SU-DHL-6 (cell line): ENCODE measurements at regions not wholly inside any gene's neighbourhood (a gene's known extent, or its start where the extent isn't known, plus 50 kb on each side); places are given as distances from the start of the nearest gene placed in this dataset.

Source experiments
- H2AFZ ChIP-seq: fragments of 200-600 bp; sonication (generic); 2 replicates; pipeline ENCODE4 v1.6.1; 2014; ENCODE audit warnings: low read depth, mild to moderate bottlenecking, moderate library complexity, mixed read lengths, antibody characterized with exemption, low read length; ENCODE audit not compliant: severe bottlenecking
- H3F3A ChIP-seq: fragments of 200-600 bp; shearing (Covaris generic); 2 replicates; pipeline ENCODE4 v1.6.0; 2016; ENCODE audit warnings: antibody characterized with exemption, mild to moderate bottlenecking; ENCODE audit not compliant: insufficient read depth
- H3K27ac ChIP-seq: fragments of 200-600 bp; sonication (generic); 2 replicates; pipeline ENCODE4 v1.5.1; 2016; ENCODE audit warnings: low read depth, mild to moderate bottlenecking, low read length, moderate library complexity, mixed read lengths
- H3K27me3 ChIP-seq: fragments of 200-600 bp; sonication (generic), shearing (Covaris generic); 2 replicates; pipeline ENCODE4 v1.6.0; 2014; ENCODE audit warnings: mild to moderate bottlenecking, low read length
- H3K36me3 ChIP-seq: fragments of 200-600 bp; sonication (generic); 2 replicates; pipeline ENCODE4 v1.6.1; 2014; ENCODE audit warnings: mild to moderate bottlenecking, low read length, mixed read lengths
- H3K4me2 ChIP-seq: fragments of 300-600, 200-600 bp; shearing (Covaris generic), sonication (generic); 2 replicates; pipeline ENCODE4 v1.6.0; 2014; ENCODE audit warnings: low read length, low read depth, mild to moderate bottlenecking; ENCODE audit not compliant: poor library complexity, severe bottlenecking
- H3K4me3 ChIP-seq: fragments of 200-600 bp; sonication (generic); 2 replicates; pipeline ENCODE4 v1.5.1; 2014; ENCODE audit warnings: antibody characterized with exemption, low read length, mild to moderate bottlenecking, mixed read lengths; ENCODE audit not compliant: insufficient read depth, poor library complexity, severe bottlenecking
- H3K79me2 ChIP-seq: fragments of 200-600 bp; sonication (generic); 2 replicates; pipeline ENCODE4 v1.6.1; 2014; ENCODE audit warnings: mild to moderate bottlenecking, low read length, moderate library complexity; ENCODE audit not compliant: insufficient read depth
- H3K9ac ChIP-seq: fragments of 200-600 bp; sonication (generic); 2 replicates; pipeline ENCODE4 v1.7.0; 2014; ENCODE audit warnings: mild to moderate bottlenecking, low read length
- H3K9me2 ChIP-seq: fragments of 200-600 bp; sonication (generic); replicated peaks from 2 replicates; pipeline ENCODE4 v1.6.1; 2014; ENCODE audit warnings: low read length; ENCODE audit not compliant: insufficient read depth
- H3K9me3 ChIP-seq: fragments of 200-600 bp; sonication (generic); 2 replicates; pipeline ENCODE4 v1.6.1; 2014; ENCODE audit warnings: low read length, mixed read lengths; ENCODE audit not compliant: insufficient read depth
- H4K20me1 ChIP-seq: fragments of 200-600 bp; sonication (generic); 2 replicates; pipeline ENCODE4 v1.6.1; 2014; ENCODE audit warnings: low read depth, mild to moderate bottlenecking, antibody characterized with exemption, low read length, moderate library complexity, mixed read lengths
- CTCF ChIP-seq: fragments of 200-600 bp; sonication (generic); IDR thresholded peaks from one replicate; pipeline ENCODE4 v1.5.1; 2017; ENCODE audit warnings: antibody characterized with exemption, mild to moderate bottlenecking, low read length, moderate library complexity; ENCODE audit not compliant: insufficient read depth, poor library complexity, severe bottlenecking
- EZH2phosphoT487 ChIP-seq: fragments of 200-600 bp; sonication (generic), shearing (Covaris generic); conservative IDR thresholded peaks from 2 replicates; pipeline ENCODE4 v1.6.1; 2018; ENCODE audit warnings: mild to moderate bottlenecking, antibody characterized with exemption, low read length, moderate library complexity, mixed read lengths

- no peak for TF ChIP-seq CTCF
- no peak for TF ChIP-seq EZH2phosphoT487
- no peaks in the 10 kb centered on the region for H3K36me3 ChIP-seq
- no peak overlapping the region for H3K27ac ChIP-seq
These were observed 78.3 kb upstream of the POU5F2 start for GRCh38 chr5:93819668-93820067.

GRCh38 chr5:93810780-93811179, 69.4 kb upstream of the POU5F2 start:
- Histone ChIP-seq H4K20me1 (0 out of 2 replicates have a peak, but pooled peaks cover 5% of the 10 kb centered on the region), H3F3A (no peaks in the 10 kb centered on the region), H3K4me2 (no peak overlapping the region), H3K27me3 (no peaks in the 10 kb centered on the region), H3K9me3 (no peaks in the 10 kb centered on the region), H2AFZ (no peak overlapping the region), H3K9ac (no peak overlapping the region), H3K4me3 (no peak overlapping the region), H3K9me2 (no peaks in the 10 kb centered on the region), H3K27ac (no peak overlapping the region), H3K36me3 (no peaks in the 10 kb centered on the region), H3K79me2 (no peaks in the 10 kb centered on the region)
- no peak for TF ChIP-seq EZH2phosphoT487
- no peak for TF ChIP-seq CTCF

More at GRCh38 chr5:93819668-93820067, 78.3 kb upstream of the POU5F2 start:
- no peak overlapping the region for H3K4me2 ChIP-seq
- no peaks in the 10 kb centered on the region for H3K27me3 ChIP-seq
- H3K9me3 ChIP-seq, result no peaks in the 10 kb centered on the region
- H3K9me2 ChIP-seq, result no peaks in the 10 kb centered on the region
- H3F3A ChIP-seq, result no peaks in the 10 kb centered on the region
- no peaks in the 10 kb centered on the region for H4K20me1 ChIP-seq
- H3K4me3 ChIP-seq, result no peak overlapping the region
- no peak overlapping the region for H2AFZ ChIP-seq
- no peak overlapping the region for H3K9ac ChIP-seq
- no peaks in the 10 kb centered on the region for H3K79me2 ChIP-seq

- no peak overlapping the region for H2AFZ ChIP-seq
- no peak overlapping the region for H3K4me2 ChIP-seq
- 0 out of 2 replicates have a peak, but pooled peaks cover 5% of the 10 kb centered on the region for H4K20me1 ChIP-seq
- H3K9me2 ChIP-seq, result no peaks in the 10 kb centered on the region
- no peaks in the 10 kb centered on the region for H3K27me3 ChIP-seq
- H3K9me3 ChIP-seq, result no peaks in the 10 kb centered on the region
- H3K9ac ChIP-seq, result no peak overlapping the region
- H3K4me3 ChIP-seq, result no peak overlapping the region
- TF ChIP-seq CTCF (no peak), EZH2phosphoT487 (no peak)
- H3K36me3 ChIP-seq, result no peaks in the 10 kb centered on the region
- no peak overlapping the region for H3K27ac ChIP-seq
- H3F3A ChIP-seq, result no peaks in the 10 kb centered on the region
- H3K79me2 ChIP-seq, result no peaks in the 10 kb centered on the region
These were observed 68.0 kb upstream of the POU5F2 start for GRCh38 chr5:93809430-93809829.
